ENCODE measurements at regions not wholly inside any gene's neighbourhood (a gene's known extent, or its start where the extent isn't known, plus 50 kb on each side); places are given as distances from the start of the nearest gene placed in this dataset.

DNA sequence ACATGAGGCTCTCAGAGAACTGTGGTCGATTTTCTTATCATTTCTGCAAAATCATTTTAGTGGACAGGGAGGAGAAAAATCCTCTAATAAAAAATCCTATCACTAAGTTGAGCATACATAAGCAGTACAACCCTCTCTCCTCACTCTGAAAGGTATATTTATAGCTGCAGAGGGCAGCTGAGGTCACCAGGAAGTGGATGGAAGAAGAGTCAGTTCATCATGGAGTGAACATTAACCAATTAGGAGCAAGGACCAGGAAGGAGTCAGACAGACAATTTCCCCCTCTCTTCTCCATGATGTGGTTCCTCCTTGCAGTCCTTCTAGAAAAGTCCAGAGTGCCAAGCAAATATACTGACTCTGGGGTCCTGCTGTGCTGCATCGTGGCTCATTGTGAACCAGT is 253.7 kb downstream of the TOX3 start:
- no peak overlapping the region for H3K27ac ChIP-seq (ENCODE audit: insufficient read depth, low read depth, low read length)
- ChIA-PET CTCF (no interaction called here), POLR2A (no interaction called here)
- H3K9me3 ChIP-seq (replicated peaks; ENCODE audit: control insufficient read depth, insufficient read depth, low read length) = peaks cover 6% of the 10 kb centered on the region
- DNase-seq (ENCODE audit: low read depth, low spot score) = no peak
- H3K4me2 ChIP-seq (ENCODE audit: insufficient read depth, low read length) = no peak overlapping the region
- no peak for TF ChIP-seq MYC (IDR thresholded peaks at IDR 0.05; ENCODE audit: low read depth, low read length)
- TF ChIP-seq CTCF (IDR thresholded peaks at IDR 0.05; ENCODE audit: extremely low read depth in 1 of 2, insufficient read depth in 1 of 2, low read depth in 1 of 2, low read length in 2 of 2) = no peak
- TF ChIP-seq FOS (IDR thresholded peaks at IDR 0.05; ENCODE audit: borderline replicate concordance, insufficient read depth, low read length) = no peak
- TF ChIP-seq MAX (IDR thresholded peaks at IDR 0.05; ENCODE audit: insufficient read depth, insufficient read length) = no peak
- TF ChIP-seq POLR2A (IDR thresholded peaks at IDR 0.05; ENCODE audit: low read depth, low read length) = no peak
- TF ChIP-seq EZH2 (IDR thresholded peaks at IDR 0.05; ENCODE audit: borderline replicate concordance, low read depth, low read length, severe bottlenecking) = no peak
- TF ChIP-seq GATA2 (IDR thresholded peaks at IDR 0.05; ENCODE audit: insufficient read depth, insufficient read length, low read depth, low read length) = no peak
- TF ChIP-seq JUN (IDR thresholded peaks at IDR 0.05; ENCODE audit: borderline replicate concordance, insufficient read depth, insufficient read length, low read depth) = no peak
- no peak for TF ChIP-seq POLR2AphosphoS5 (IDR thresholded peaks at IDR 0.05; ENCODE audit: insufficient read depth, low read depth, low read length)
- H2AFZ ChIP-seq (ENCODE audit: low read depth, low read length) = no peak overlapping the region
- H3K27me3 ChIP-seq (ENCODE audit: control insufficient read depth in 2 of 2, insufficient read depth in 2 of 2, low read length in 2 of 2) = no peaks in the 10 kb centered on the region
- H4K20me1 ChIP-seq (replicated peaks; ENCODE audit: control insufficient read depth, extremely low read depth, insufficient read depth, low read length) = no peaks in the 10 kb centered on the region
- no peaks in the 10 kb centered on the region for H3K79me2 ChIP-seq (ENCODE audit: control insufficient read depth, insufficient read depth, low read length)
- H3K4me1 ChIP-seq (ENCODE audit: control insufficient read depth, extremely low read depth, insufficient read depth, low read length) = no peaks in the 10 kb centered on the region
- H3K9me1 ChIP-seq (replicated peaks; ENCODE audit: control insufficient read depth, extremely low read depth, insufficient read depth, low read length) = no peaks in the 10 kb centered on the region
- dilution Hi-C loops (cut with MboI; ENCODE audit: extremely low pct_ligation_motif_present, low sequenced_read_pairs) = no loop called here
- intact Hi-C loops (cut with micrococcal nuclease) = no loop called here
- H3K36me3 ChIP-seq (ENCODE audit: control insufficient read depth in 2 of 2, extremely low read depth in 1 of 2, insufficient read depth in 2 of 2, low read length in 2 of 2) = no peaks in the 10 kb centered on the region
- no peak overlapping the region for H3K4me3 ChIP-seq (replicated peaks in 1 of 3; ENCODE audit: insufficient read depth in 1 of 3, low read depth in 1 of 3, low read length in 3 of 3)
- no peak overlapping the region for H3K9ac ChIP-seq (replicated peaks; ENCODE audit: extremely low read depth, insufficient read depth, low read length)
- no peak for FAIRE-seq
- BruUV-seq (replicated peaks) = no TSS peak

All from endothelial cell of umbilical vein (primary cell).